IMR-90 (cell line): ENCODE measurements at regions not wholly inside any gene's neighbourhood (a gene's known extent, or its start where the extent isn't known, plus 50 kb on each side); places are given as distances from the start of the nearest gene placed in this dataset.

Experiments
- ATAC-seq: fragments of 200-7000 bp; cut with Tn5 transposase; 2 replicates; pipeline ENCODE4 v1.9.1; 2020; ENCODE audit warnings: low read depth, mild to moderate bottlenecking, moderate library complexity
- BruUV-seq: library from RNA; stranded (reverse); fragments of 400-500 nt; replicated peaks from 2 replicates; lab custom pipeline; 2021; lab: Mats Ljungman, UMichigan
- CTCF ChIA-PET: fragments of 300-600 bp; formaldehyde crosslinking; extraction: SDS; loops from one replicate; lab custom pipeline; 2021; ENCODE audit warnings: antibody characterized with exemption; lab: Yijun Ruan, JAX
- POLR2A ChIA-PET: fragments of 300-600 bp; sonication (Branson Sonifier 250); formaldehyde crosslinking; loops from one replicate; lab custom pipeline; 2022; ENCODE audit warnings: antibody characterized with exemption; ENCODE audit not compliant: unreplicated experiment; lab: Charles Lee
- DNase-seq: peaks from one replicate; pipeline ENCODE4 v3.0.0; 2013
- H2AFZ ChIP-seq: replicated peaks from 2 replicates; pipeline ENCODE3; 2013; ENCODE audit warnings: low read length, mild to moderate bottlenecking; ENCODE audit not compliant: poor library complexity
- H2AK5ac ChIP-seq: 2 replicates; pipeline ENCODE4 v1.6.1; 2013; ENCODE audit warnings: low read depth, low read length, inconsistent platforms
- H2AK9ac ChIP-seq: replicated peaks from 2 replicates; pipeline ENCODE3; 2013; ENCODE audit warnings: mild to moderate bottlenecking, low read depth, low read length, moderate library complexity; ENCODE audit not compliant: poor library complexity
- H2BK120ac ChIP-seq: 2 replicates; pipeline ENCODE4 v1.6.1; 2013; ENCODE audit warnings: low read depth, low read length, inconsistent platforms
- H2BK15ac ChIP-seq: 3 replicates; pipeline ENCODE4 v1.6.1; 2013; ENCODE audit warnings: low read depth, low read length, inconsistent platforms
- H2BK20ac ChIP-seq: 2 replicates; pipeline ENCODE4 v1.6.1; 2013; ENCODE audit warnings: low read depth, mild to moderate bottlenecking, inconsistent platforms, low read length, moderate library complexity
- H2BK5ac ChIP-seq: 2 replicates; pipeline ENCODE4 v1.6.1; 2013; ENCODE audit warnings: mild to moderate bottlenecking, low read depth, low read length, inconsistent platforms; ENCODE audit not compliant: poor library complexity, severe bottlenecking
- H3K14ac ChIP-seq: replicated peaks from 2 replicates; pipeline ENCODE4 v1.6.1; 2013; ENCODE audit warnings: low read depth, low read length, inconsistent platforms
- H3K18ac ChIP-seq: 2 replicates; pipeline ENCODE4 v1.6.1; 2013; ENCODE audit warnings: low read depth, low read length, control low read depth
- H3K23ac ChIP-seq: 2 replicates; pipeline ENCODE4 v1.6.1; 2013; ENCODE audit warnings: low read depth, low read length, inconsistent platforms
- H3K27ac ChIP-seq: 2 replicates; pipeline ENCODE4 v1.5.1; 2013; ENCODE audit warnings: mild to moderate bottlenecking, control low read depth, low read length; ENCODE audit not compliant: insufficient read depth
- H3K27me3 ChIP-seq: 2 replicates; pipeline ENCODE4 v1.6.1; 2013; ENCODE audit warnings: low read length; ENCODE audit not compliant: control insufficient read depth, insufficient read depth
- H3K36me3 ChIP-seq: 2 replicates; pipeline ENCODE4 v1.6.1; 2013; ENCODE audit warnings: low read length, mixed read lengths; ENCODE audit not compliant: control insufficient read depth, insufficient read depth
- H3K4ac ChIP-seq: 2 replicates; pipeline ENCODE4 v1.6.1; 2013; ENCODE audit warnings: low read depth, low read length, inconsistent platforms
- H3K4me1 ChIP-seq: 2 replicates; pipeline ENCODE4 v1.6.1; 2013; ENCODE audit warnings: low read length, mixed read lengths; ENCODE audit not compliant: control insufficient read depth, insufficient read depth
- H3K4me2 ChIP-seq: 2 replicates; pipeline ENCODE4 v1.6.1; 2013; ENCODE audit warnings: low read depth, mild to moderate bottlenecking, control low read depth, low read length, moderate library complexity
- H3K4me3 ChIP-seq: 2 replicates; pipeline ENCODE4 v1.5.1; 2013; ENCODE audit warnings: low read depth, mild to moderate bottlenecking, control low read depth, low read length, moderate library complexity; ENCODE audit not compliant: insufficient read depth
- H3K56ac ChIP-seq: 2 replicates; pipeline ENCODE4 v1.6.1; 2013; ENCODE audit warnings: low read length, inconsistent platforms; ENCODE audit not compliant: insufficient read depth; ENCODE audit errors: extremely low read depth
- H3K79me1 ChIP-seq, 2 experiments: 2 replicates each; pipeline ENCODE4 v1.6.1; 2013; ENCODE audit warnings: low read length in 2 of 2, inconsistent platforms in 1 of 2, low read depth in 1 of 2
- H3K9ac ChIP-seq: 2 replicates; pipeline ENCODE4 v1.6.1; 2013; ENCODE audit warnings: low read depth, low read length, control low read depth
- H3K9me1 ChIP-seq: 2 replicates; pipeline ENCODE4 v1.6.1; 2013; ENCODE audit warnings: low read length, inconsistent platforms; ENCODE audit not compliant: insufficient read depth
- H3K9me3 ChIP-seq: 2 replicates; pipeline ENCODE4 v1.6.1; 2013; ENCODE audit warnings: low read length; ENCODE audit not compliant: control insufficient read depth, insufficient read depth
- H4K20me1 ChIP-seq: 2 replicates; pipeline ENCODE4 v1.6.1; 2013; ENCODE audit warnings: low read length, inconsistent platforms; ENCODE audit not compliant: insufficient read depth
- H4K5ac ChIP-seq: 2 replicates; pipeline ENCODE4 v1.6.1; 2013; ENCODE audit warnings: mild to moderate bottlenecking, low read depth, low read length, control low read depth
- H4K8ac ChIP-seq, 2 experiments: 2 replicates each; pipeline ENCODE4 v1.6.1; 2013; ENCODE audit warnings: low read depth in 2 of 2, low read length in 2 of 2, control low read depth in 1 of 2, inconsistent platforms in 1 of 2
- H4K91ac ChIP-seq: 2 replicates; pipeline ENCODE4 v1.6.1; 2013; ENCODE audit warnings: low read depth, low read length, inconsistent platforms; ENCODE audit not compliant: insufficient read depth
- BHLHE40 ChIP-seq: fragments of 150-350 bp; IDR thresholded peaks from 2 replicates; pipeline ENCODE4 v1.6.1; 2016; ENCODE audit warnings: mild to moderate bottlenecking, low read depth, low read length
- CEBPB ChIP-seq: IDR thresholded peaks from 2 replicates; pipeline ENCODE4 v1.6.1; 2012; ENCODE audit warnings: low read depth, low read length, improper control_type of control experiment
- FOS ChIP-seq: fragments of 150-350 bp; IDR thresholded peaks from 2 replicates; pipeline ENCODE4 v1.6.1; 2016; ENCODE audit warnings: low read depth, low read length
- MAFK ChIP-seq: IDR thresholded peaks from 2 replicates; pipeline ENCODE4 v1.6.1; 2012; ENCODE audit warnings: low read depth, low read length, improper control_type of control experiment
- MAZ ChIP-seq: IDR thresholded peaks from 2 replicates; pipeline ENCODE4 v1.6.1; 2012; ENCODE audit warnings: low read depth, mild to moderate bottlenecking, low read length, improper control_type of control experiment, moderate library complexity, borderline replicate concordance
- NFE2L2 ChIP-seq: fragments of 150-350 bp; IDR thresholded peaks from 2 replicates; pipeline ENCODE4 v1.6.1; 2016; ENCODE audit warnings: low read depth, mild to moderate bottlenecking, low read length
- POLR2A ChIP-seq: IDR thresholded peaks from 2 replicates; pipeline ENCODE4 v1.6.1; 2012; ENCODE audit warnings: mild to moderate bottlenecking, low read depth, low read length
- RAD21 ChIP-seq: IDR thresholded peaks from 2 replicates; pipeline ENCODE4 v1.6.1; 2012; ENCODE audit warnings: low read length, improper control_type of control experiment
- RCOR1 ChIP-seq: IDR thresholded peaks from 2 replicates; pipeline ENCODE4 v1.6.1; 2012; ENCODE audit warnings: mild to moderate bottlenecking, low read length, improper control_type of control experiment; ENCODE audit not compliant: insufficient replicate concordance
- RFX5 ChIP-seq: IDR thresholded peaks from 2 replicates; pipeline ENCODE4 v1.8.0; 2012; ENCODE audit warnings: low read depth, mild to moderate bottlenecking, low read length, moderate library complexity
- WGBS, 2 experiments: methylation state at CpG; one replicate each; pipeline versions ENCODE4 v1.1.5 to v1.1.7; 2013; ENCODE audit warnings: missing lambda C conversion rate in 2 of 2; ENCODE audit not compliant: insufficient read length in 1 of 2; ENCODE audit errors: extremely low coverage in 2 of 2; 5-methylcytosine and 5-hydroxymethylcytosine counted together
- dilution Hi-C: fragments of 300-500 bp; cut with HindIII; formaldehyde crosslinking; loops from one replicate; pipeline ENCODE4 v1.14.3; 2018; ENCODE audit warnings: low sequenced_read_pairs; ENCODE audit not compliant: unreplicated experiment
- in situ Hi-C: fragments of 300-500 bp; cut with MboI; formaldehyde crosslinking; loops from 3 replicates; pipeline ENCODE4 v1.14.3; 2019; ENCODE audit warnings: low sequenced_read_pairs, inconsistent platforms, mixed read lengths
- intact Hi-C: fragments of 100-400 bp; cut with micrococcal nuclease; formaldehyde crosslinking; loops from 2 replicates; pipeline ENCODE4 v1.10.0; 2022
- TF ChIP-seq, protein P1 (sequence below): fragments of 150-350 bp; IDR thresholded peaks from 2 replicates; pipeline ENCODE4 v1.6.1; 2017; ENCODE audit warnings: mild to moderate bottlenecking, antibody characterized with exemption, low read length, low read depth
- TF ChIP-seq, protein P2 (sequence below): conservative IDR thresholded peaks from 2 replicates; pipeline ENCODE4 v1.5.1; 2012; ENCODE audit warnings: mild to moderate bottlenecking, low read depth, low read length, improper control_type of control experiment

DNA sequence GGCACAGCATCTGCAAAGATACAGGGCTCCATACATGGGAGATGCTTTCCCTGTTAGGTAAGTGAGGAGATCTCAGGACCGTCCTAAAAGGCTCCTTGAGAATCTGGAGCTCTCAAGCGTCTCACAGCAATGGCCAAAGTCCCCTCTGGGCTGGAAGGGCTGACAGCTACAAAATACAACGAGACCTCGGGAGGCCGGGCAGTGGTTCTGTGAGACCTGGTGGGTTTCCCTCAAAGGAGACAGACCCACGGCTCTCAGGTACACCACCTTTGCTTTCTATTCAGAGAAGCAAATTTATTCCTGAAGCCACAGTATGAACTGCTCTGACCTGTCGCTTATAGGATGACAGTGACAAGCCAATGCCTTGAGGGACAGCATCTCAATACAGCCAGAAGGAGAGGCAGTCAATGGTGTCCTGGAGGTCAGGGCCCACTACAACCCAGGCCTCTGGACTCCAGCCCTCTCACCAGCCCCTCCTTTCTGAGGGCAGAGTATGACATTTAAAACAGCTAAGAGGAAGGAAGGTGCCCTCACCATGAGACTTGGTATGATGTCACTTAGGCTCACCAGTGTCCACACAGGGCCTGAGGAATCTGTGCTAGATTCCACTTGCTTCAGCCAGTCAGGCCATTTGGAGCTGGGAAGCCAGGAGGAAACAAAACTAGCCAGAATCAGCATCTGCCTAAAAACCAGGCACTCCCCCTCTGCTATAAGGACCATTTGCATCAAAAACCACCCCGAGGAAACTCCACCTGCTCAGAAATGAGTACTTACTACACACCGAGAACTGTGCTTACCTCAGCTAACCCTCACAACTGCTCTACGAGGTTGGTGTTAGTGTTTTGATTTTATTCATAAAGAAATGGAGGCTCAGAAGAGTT lies 86.5 kb upstream of the FSTL4 start (continued):
- no peak for TF ChIP-seq POLR2A

DNA sequence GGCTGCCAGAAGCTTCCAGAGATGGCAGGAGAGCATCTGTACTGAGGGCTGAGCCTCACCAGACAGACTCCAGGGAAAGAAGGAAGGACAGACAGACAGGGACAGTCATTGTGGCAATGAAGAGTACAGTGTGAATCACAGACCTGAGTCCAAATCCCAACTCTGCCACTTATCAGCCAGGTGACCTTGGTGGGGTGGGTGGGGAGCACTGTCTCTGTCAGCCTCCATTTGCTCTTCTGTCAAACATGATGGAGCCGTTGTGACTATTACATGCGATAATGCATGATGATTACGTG lies 85.9 kb upstream of the FSTL4 start:
- Histone ChIP-seq H4K8ac (no peak overlapping the region), H3K14ac (no peak overlapping the region), H3K27me3 (peaks cover 3% of the 10 kb centered on the region), H2BK5ac (no peak overlapping the region), H2AK5ac (no peak overlapping the region), H3K36me3 (no peaks in the 10 kb centered on the region), H3K9me1 (no peaks in the 10 kb centered on the region; the same call in 1 of the 2 replicates), H4K20me1 (no peaks in the 10 kb centered on the region), H3K4me1 (no peaks in the 10 kb centered on the region), H3K79me1 (no peaks in the 10 kb centered on the region), H3K23ac (no peak overlapping the region), H4K5ac (no peak overlapping the region), H3K9ac (no peak overlapping the region), H3K4me2 (no peak overlapping the region), H2BK20ac (no peak overlapping the region), H3K27ac (no peak overlapping the region), H3K4me3 (no peak overlapping the region), H2AK9ac (no peak overlapping the region), H2BK120ac (no peak overlapping the region), H2BK15ac (no peak overlapping the region), H2AFZ (peak overlapping the region; percentile 32), H3K18ac (no peak overlapping the region), H3K56ac (no peak overlapping the region), H3K9me3 (no peaks in the 10 kb centered on the region), H3K4ac (no peak overlapping the region), H4K91ac (no peak overlapping the region)
- no TSS peak for BruUV-seq
- ATAC-seq: no peak
- TF ChIP-seq, protein P1, sequence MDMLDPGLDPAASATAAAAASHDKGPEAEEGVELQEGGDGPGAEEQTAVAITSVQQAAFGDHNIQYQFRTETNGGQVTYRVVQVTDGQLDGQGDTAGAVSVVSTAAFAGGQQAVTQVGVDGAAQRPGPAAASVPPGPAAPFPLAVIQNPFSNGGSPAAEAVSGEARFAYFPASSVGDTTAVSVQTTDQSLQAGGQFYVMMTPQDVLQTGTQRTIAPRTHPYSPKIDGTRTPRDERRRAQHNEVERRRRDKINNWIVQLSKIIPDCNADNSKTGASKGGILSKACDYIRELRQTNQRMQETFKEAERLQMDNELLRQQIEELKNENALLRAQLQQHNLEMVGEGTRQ: no peak
- TF ChIP-seq NFE2L2 (no peak), MAZ (no peak), RFX5 (no peak), BHLHE40 (no peak), RAD21 (no peak), CEBPB (no peak), FOS (no peak), MAFK (no peak), RCOR1 (no peak)
- TF ChIP-seq, protein P2, sequence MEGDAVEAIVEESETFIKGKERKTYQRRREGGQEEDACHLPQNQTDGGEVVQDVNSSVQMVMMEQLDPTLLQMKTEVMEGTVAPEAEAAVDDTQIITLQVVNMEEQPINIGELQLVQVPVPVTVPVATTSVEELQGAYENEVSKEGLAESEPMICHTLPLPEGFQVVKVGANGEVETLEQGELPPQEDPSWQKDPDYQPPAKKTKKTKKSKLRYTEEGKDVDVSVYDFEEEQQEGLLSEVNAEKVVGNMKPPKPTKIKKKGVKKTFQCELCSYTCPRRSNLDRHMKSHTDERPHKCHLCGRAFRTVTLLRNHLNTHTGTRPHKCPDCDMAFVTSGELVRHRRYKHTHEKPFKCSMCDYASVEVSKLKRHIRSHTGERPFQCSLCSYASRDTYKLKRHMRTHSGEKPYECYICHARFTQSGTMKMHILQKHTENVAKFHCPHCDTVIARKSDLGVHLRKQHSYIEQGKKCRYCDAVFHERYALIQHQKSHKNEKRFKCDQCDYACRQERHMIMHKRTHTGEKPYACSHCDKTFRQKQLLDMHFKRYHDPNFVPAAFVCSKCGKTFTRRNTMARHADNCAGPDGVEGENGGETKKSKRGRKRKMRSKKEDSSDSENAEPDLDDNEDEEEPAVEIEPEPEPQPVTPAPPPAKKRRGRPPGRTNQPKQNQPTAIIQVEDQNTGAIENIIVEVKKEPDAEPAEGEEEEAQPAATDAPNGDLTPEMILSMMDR: no peak
- 83% methylated on average over 2 of the region's 3 CpGs; no CpG with 5 or more reads in 1 of the 2 experiments for WGBS, 2 experiments
- no peak for DNase-seq
- ChIA-PET POLR2A (no interaction called here), CTCF (no interaction called here)
- dilution Hi-C loops (no loop called here), in situ Hi-C loops (no loop called here), intact Hi-C loops (no loop called here)
